ENCODE measurements at regions not wholly inside any gene's neighbourhood (a gene's known extent, or its start where the extent isn't known, plus 50 kb on each side); places are given as distances from the start of the nearest gene placed in this dataset.
"Not testable (repeated sequence)": the region's sequence is repeated elsewhere in the genome, so short reads cannot be mapped to it uniquely, and the experiment has no call there.

GRCh38 chr11:134953417-134953970 lies 541.5 kb upstream of the B3GAT1 start:
- TF ChIP-seq, protein P1, sequence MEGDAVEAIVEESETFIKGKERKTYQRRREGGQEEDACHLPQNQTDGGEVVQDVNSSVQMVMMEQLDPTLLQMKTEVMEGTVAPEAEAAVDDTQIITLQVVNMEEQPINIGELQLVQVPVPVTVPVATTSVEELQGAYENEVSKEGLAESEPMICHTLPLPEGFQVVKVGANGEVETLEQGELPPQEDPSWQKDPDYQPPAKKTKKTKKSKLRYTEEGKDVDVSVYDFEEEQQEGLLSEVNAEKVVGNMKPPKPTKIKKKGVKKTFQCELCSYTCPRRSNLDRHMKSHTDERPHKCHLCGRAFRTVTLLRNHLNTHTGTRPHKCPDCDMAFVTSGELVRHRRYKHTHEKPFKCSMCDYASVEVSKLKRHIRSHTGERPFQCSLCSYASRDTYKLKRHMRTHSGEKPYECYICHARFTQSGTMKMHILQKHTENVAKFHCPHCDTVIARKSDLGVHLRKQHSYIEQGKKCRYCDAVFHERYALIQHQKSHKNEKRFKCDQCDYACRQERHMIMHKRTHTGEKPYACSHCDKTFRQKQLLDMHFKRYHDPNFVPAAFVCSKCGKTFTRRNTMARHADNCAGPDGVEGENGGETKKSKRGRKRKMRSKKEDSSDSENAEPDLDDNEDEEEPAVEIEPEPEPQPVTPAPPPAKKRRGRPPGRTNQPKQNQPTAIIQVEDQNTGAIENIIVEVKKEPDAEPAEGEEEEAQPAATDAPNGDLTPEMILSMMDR (IDR thresholded peaks at IDR 0.05): not testable (repeated sequence)
- not testable (repeated sequence) for TF ChIP-seq POLR2A, EP300, POLR2AphosphoS5 (IDR thresholded peaks at IDR 0.05)

Data from sigmoid colon (tissue), 4 donors.